ENCODE measurements at regions not wholly inside any gene's neighbourhood (a gene's known extent, or its start where the extent isn't known, plus 50 kb on each side); places are given as distances from the start of the nearest gene placed in this dataset.

DNA sequence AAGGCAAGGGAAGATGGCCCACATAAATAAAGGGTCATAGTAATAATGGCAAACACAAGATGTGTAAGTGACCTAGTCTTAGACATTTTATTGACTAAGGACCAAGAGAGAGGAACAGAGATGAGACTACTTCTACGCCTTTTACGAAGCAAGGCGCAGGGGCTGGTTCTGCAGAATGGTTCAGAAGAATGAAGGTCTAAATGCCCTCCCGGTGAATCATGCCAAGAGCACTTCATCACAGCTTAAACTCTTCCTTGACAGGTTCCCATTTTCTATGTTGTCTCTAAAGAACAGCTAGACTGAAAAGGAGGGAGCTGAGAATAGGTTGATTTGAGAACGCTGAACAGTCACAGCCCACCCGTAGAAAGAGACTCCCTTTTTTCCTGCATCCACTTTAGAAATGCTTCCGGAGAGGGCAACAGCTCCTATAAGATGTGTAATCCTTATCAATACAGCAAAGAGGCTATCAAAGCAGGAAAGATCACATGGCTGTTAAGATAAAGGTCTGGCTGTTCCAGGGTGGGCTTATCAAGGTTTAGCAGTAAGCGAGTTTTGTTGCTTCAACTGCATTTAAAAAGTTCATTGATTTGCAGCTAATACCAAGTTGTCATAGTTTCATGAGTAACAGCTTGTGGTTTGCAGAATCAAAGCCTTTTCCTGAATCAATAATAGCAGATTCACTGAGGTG lies 93.4 kb upstream of the AUTS2 start:
- no peaks in the 10 kb centered on the region for H3K36me3 ChIP-seq (ENCODE audit: low read depth)
- no peak overlapping the region for H3K9ac ChIP-seq

DNA sequence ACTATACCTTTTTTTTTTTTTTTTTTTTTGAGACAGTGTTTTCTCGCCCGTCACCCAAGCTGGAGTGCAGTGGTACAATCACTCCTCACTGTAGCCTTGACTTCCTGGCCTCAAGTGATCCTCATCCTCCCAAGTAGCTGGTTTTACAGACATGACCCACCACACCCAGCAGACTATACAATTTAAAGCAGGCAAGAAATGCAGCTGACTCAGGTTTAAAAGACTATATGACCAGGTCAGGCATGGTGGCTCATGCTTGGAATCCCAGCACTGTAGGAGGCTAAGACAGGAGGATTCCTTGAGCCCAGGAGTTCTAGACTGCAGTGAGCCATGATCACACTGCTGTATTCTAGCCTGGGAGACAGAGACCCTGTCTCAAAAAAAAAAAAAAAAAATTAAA lies 89.5 kb upstream of the AUTS2 start:
- H3K4me3 ChIP-seq = no peak overlapping the region
- no peak overlapping the region for H3K9ac ChIP-seq
- H3K4me1 ChIP-seq (ENCODE audit: insufficient read depth) = no peaks in the 10 kb centered on the region
- no peaks in the 10 kb centered on the region for H4K20me1 ChIP-seq (ENCODE audit: insufficient read depth)
- H3K79me2 ChIP-seq (ENCODE audit: insufficient read depth) = no peaks in the 10 kb centered on the region
- 54% methylated on average over 2 of the region's 2 CpGs for WGBS, 2 experiments (ENCODE audit: low coverage in 1 of 2, low lambda C conversion rate in 2 of 2, missing lambda C conversion rate in 2 of 2)
- no peak overlapping the region for H3K27ac ChIP-seq
- no peaks in the 10 kb centered on the region for H3K9me3 ChIP-seq (ENCODE audit: low read depth)
- H3K9me2 ChIP-seq (ENCODE audit: insufficient read depth) = no peaks in the 10 kb centered on the region
- no peaks in the 10 kb centered on the region for H3F3A ChIP-seq (ENCODE audit: insufficient read depth)
- H2AFZ ChIP-seq = no peak overlapping the region
- H3K27me3 ChIP-seq (replicated peaks; ENCODE audit: insufficient read depth) = no peaks in the 10 kb centered on the region
- no peak for DNase-seq
- TF ChIP-seq EZH2 (IDR thresholded peaks at IDR 0.05; ENCODE audit: insufficient read depth, poor library complexity, severe bottlenecking) (no peak), EZH2phosphoT487 (IDR thresholded peaks at IDR 0.05; ENCODE audit: insufficient read depth, low read depth) (no peak)
- in situ Hi-C loops (cut with MboI) = no loop called here
- H3K4me2 ChIP-seq (ENCODE audit: unreplicated experiment) = no peak overlapping the region
- H3K36me3 ChIP-seq (ENCODE audit: low read depth) = no peaks in the 10 kb centered on the region

More for the DNA sequence above, 93.4 kb upstream of the AUTS2 start:
- no peaks in the 10 kb centered on the region for H3K27me3 ChIP-seq (replicated peaks; ENCODE audit: insufficient read depth)
- no peak for DNase-seq
- no peaks in the 10 kb centered on the region for H3F3A ChIP-seq (ENCODE audit: insufficient read depth)
- TF ChIP-seq EZH2phosphoT487 (IDR thresholded peaks at IDR 0.05; ENCODE audit: insufficient read depth, low read depth) = no peak
- TF ChIP-seq EZH2 (IDR thresholded peaks at IDR 0.05; ENCODE audit: insufficient read depth, poor library complexity, severe bottlenecking) = no peak
- no peak overlapping the region for H3K4me3 ChIP-seq
- no peaks in the 10 kb centered on the region for H3K4me1 ChIP-seq (ENCODE audit: insufficient read depth)
- 77 to 81% methylated on average over 8 of the region's 8 CpGs for WGBS, 2 experiments (ENCODE audit: low coverage in 1 of 2, low lambda C conversion rate in 2 of 2, missing lambda C conversion rate in 2 of 2)
- H3K9me2 ChIP-seq (ENCODE audit: insufficient read depth) = no peaks in the 10 kb centered on the region
- no peak overlapping the region for H3K4me2 ChIP-seq (ENCODE audit: unreplicated experiment)
- no peaks in the 10 kb centered on the region for H3K79me2 ChIP-seq (ENCODE audit: insufficient read depth)
- no peak overlapping the region for H3K27ac ChIP-seq
- no peak overlapping the region for H2AFZ ChIP-seq
- in situ Hi-C loops (cut with MboI) = no loop called here
- H4K20me1 ChIP-seq (ENCODE audit: insufficient read depth) = no peaks in the 10 kb centered on the region
- H3K9me3 ChIP-seq (ENCODE audit: low read depth) = no peaks in the 10 kb centered on the region

DNA sequence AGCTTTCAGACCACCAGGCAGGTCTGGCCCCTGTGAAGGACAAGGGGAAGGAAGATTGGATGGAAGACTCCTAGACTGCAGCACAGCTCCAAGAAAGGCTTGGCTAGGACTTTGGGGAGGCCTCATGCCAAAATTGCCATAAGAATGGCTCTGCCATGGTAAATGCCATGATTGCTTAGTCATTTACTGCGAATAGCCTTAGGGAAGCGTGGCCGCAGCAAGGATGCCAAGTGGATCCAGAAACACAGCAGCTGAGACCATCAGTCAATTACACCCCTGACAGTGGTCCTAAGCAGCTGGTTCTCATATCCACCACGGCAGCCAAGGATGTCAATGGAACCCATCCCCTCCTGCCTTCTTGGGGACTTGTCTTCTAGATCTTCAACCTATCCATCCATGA lies 88.2 kb upstream of the AUTS2 start:
- Histone ChIP-seq H3K4me2 (ENCODE audit: unreplicated experiment) (no peak overlapping the region), H3K27ac (no peak overlapping the region), H3K9me2 (ENCODE audit: insufficient read depth) (no peaks in the 10 kb centered on the region), H3K79me2 (ENCODE audit: insufficient read depth) (no peaks in the 10 kb centered on the region), H3K9ac (no peak overlapping the region), H3K4me3 (no peak overlapping the region), H3K36me3 (ENCODE audit: low read depth) (no peaks in the 10 kb centered on the region), H3K27me3 (replicated peaks; ENCODE audit: insufficient read depth) (no peaks in the 10 kb centered on the region), H3F3A (ENCODE audit: insufficient read depth) (no peaks in the 10 kb centered on the region), H2AFZ (no peak overlapping the region), H3K4me1 (ENCODE audit: insufficient read depth) (no peaks in the 10 kb centered on the region), H4K20me1 (ENCODE audit: insufficient read depth) (no peaks in the 10 kb centered on the region), H3K9me3 (ENCODE audit: low read depth) (no peaks in the 10 kb centered on the region)
- in situ Hi-C loops (cut with MboI) = no loop called here
- WGBS, 2 experiments (ENCODE audit: low coverage in 1 of 2, low lambda C conversion rate in 2 of 2, missing lambda C conversion rate in 2 of 2) = 65 to 67% methylated on average over 4 of the region's 4 CpGs
- no peak for DNase-seq
- TF ChIP-seq EZH2 (IDR thresholded peaks at IDR 0.05; ENCODE audit: insufficient read depth, poor library complexity, severe bottlenecking) (no peak), EZH2phosphoT487 (IDR thresholded peaks at IDR 0.05; ENCODE audit: insufficient read depth, low read depth) (no peak)

DNA sequence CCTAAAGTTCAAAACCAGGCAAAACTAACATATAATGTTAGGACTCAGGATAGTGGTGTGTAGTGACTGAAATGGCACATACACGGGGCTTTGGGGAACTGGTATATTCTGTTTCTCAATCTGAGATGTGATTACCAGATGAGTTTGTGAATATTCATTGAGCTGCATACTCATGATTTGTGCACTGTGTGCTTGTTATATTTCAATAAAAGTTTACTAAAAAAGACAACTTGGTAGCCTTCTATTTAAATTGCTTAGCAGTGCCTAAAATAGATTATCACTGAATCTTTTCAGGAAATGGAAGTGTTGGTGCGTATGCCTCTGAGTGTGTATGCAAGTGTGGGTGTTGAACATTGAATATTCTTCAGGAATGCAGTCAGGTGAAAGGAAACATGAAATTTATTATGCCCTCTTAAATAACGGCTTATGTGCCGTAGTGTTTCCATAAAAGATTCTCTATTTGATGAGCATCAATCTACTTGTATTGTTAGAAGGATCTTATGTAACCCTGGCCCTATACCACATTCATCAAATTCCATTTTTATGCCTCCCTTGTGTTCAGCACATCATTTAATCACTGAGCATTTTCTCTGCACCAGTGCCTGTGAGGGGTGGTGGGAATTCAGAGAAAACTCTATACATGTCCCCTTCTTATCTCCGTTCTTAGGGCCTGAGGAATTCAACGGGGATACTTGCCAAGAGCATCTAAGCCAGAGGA lies 82.6 kb upstream of the AUTS2 start:
- Histone ChIP-seq H3K9me3 (ENCODE audit: low read depth) (no peaks in the 10 kb centered on the region), H3K27ac (no peak overlapping the region), H4K20me1 (ENCODE audit: insufficient read depth) (no peaks in the 10 kb centered on the region), H2AFZ (no peak overlapping the region), H3K79me2 (ENCODE audit: insufficient read depth) (no peaks in the 10 kb centered on the region), H3K4me1 (ENCODE audit: insufficient read depth) (no peaks in the 10 kb centered on the region), H3K9ac (no peak overlapping the region), H3K27me3 (replicated peaks; ENCODE audit: insufficient read depth) (no peaks in the 10 kb centered on the region), H3F3A (ENCODE audit: insufficient read depth) (no peaks in the 10 kb centered on the region), H3K4me2 (ENCODE audit: unreplicated experiment) (no peak overlapping the region), H3K36me3 (ENCODE audit: low read depth) (no peaks in the 10 kb centered on the region), H3K9me2 (ENCODE audit: insufficient read depth) (no peaks in the 10 kb centered on the region), H3K4me3 (no peak overlapping the region)
- 40 to 46% methylated on average over 6 of the region's 6 CpGs for WGBS, 2 experiments (ENCODE audit: low coverage in 1 of 2, low lambda C conversion rate in 2 of 2, missing lambda C conversion rate in 2 of 2)
- no peak for TF ChIP-seq EZH2phosphoT487 (IDR thresholded peaks at IDR 0.05; ENCODE audit: insufficient read depth, low read depth)
- in situ Hi-C loops (cut with MboI) = no loop called here
- no peak for DNase-seq

Measured in GM23248 (cell line).